ENCODE measurements at regions not wholly inside any gene's neighbourhood (a gene's known extent, or its start where the extent isn't known, plus 50 kb on each side); places are given as distances from the start of the nearest gene placed in this dataset.

DNA sequence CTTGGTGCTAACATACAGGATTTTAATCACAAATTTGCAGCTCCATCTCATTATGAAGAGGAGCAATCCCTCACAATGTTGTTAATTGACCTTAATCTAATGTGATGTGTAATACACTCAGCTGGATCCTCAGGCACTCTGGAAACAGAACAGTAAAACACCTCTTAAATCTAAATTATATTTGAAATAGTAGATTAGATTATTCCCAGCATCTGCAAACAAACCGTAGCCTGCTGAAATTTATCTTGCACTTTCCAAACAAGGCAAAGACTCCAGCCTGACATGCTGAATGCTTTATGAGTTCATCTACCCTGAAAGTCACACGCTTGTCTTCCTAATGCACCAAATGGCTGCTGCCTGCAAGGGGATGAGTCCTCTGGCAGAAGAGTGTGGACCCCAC lies 402.3 kb upstream of the GYPC start:
- no peak for ATAC-seq
- Histone ChIP-seq H3K27me3 (no peaks in the 10 kb centered on the region), H3K9me3 (no peaks in the 10 kb centered on the region), H3K4me3 (no peak overlapping the region), H3K4me1 (no peaks in the 10 kb centered on the region), H3K27ac (no peak overlapping the region), H3K36me3 (no peaks in the 10 kb centered on the region)
- in situ Hi-C loops (cut with MboI; ENCODE audit: low sequenced_read_pairs in 4 of 4), result no loop called here
- TF ChIP-seq POLR2A (IDR thresholded peaks at IDR 0.05), result no peak
- TF ChIP-seq, protein P1, sequence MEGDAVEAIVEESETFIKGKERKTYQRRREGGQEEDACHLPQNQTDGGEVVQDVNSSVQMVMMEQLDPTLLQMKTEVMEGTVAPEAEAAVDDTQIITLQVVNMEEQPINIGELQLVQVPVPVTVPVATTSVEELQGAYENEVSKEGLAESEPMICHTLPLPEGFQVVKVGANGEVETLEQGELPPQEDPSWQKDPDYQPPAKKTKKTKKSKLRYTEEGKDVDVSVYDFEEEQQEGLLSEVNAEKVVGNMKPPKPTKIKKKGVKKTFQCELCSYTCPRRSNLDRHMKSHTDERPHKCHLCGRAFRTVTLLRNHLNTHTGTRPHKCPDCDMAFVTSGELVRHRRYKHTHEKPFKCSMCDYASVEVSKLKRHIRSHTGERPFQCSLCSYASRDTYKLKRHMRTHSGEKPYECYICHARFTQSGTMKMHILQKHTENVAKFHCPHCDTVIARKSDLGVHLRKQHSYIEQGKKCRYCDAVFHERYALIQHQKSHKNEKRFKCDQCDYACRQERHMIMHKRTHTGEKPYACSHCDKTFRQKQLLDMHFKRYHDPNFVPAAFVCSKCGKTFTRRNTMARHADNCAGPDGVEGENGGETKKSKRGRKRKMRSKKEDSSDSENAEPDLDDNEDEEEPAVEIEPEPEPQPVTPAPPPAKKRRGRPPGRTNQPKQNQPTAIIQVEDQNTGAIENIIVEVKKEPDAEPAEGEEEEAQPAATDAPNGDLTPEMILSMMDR (IDR thresholded peaks at IDR 0.05 in 4 of 5, conservative IDR thresholded peaks at IDR 0.05 in 1 of 5), result no peak
- intact Hi-C loops (cut with DNase I; ENCODE audit: low total_unique reads), result no loop called here
- DNase-seq, result no peak

DNA sequence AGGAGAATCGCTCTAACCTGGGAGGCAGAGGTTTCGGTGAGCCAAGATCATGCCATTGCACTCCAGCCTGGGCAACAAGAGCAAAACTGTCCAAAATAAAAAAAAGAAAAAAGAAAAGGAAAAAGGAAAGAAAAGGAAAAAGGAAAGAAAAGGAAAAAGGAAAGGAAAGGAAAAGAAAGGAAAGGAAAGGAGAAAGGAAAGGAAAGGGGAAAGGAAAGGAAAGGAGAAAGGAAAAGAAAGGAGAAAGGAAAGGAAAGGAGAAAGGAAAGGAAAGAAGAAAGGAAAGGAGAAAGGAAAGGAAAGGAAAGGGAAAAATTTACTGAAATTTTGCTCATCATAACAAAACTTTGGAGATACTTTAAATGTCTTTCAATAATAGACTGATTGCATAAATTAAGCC lies 391.3 kb upstream of the GYPC start:
- no peaks in the 10 kb centered on the region for H3K36me3 ChIP-seq
- no peaks in the 10 kb centered on the region for H3K4me1 ChIP-seq
- intact Hi-C loops (cut with DNase I; ENCODE audit: low total_unique reads), result no loop called here
- ATAC-seq (no peak), DNase-seq (no peak)
- no peak overlapping the region for H3K4me3 ChIP-seq
- TF ChIP-seq, protein P1 (IDR thresholded peaks at IDR 0.05 in 4 of 5, conservative IDR thresholded peaks at IDR 0.05 in 1 of 5), result no peak
- H3K27me3 ChIP-seq, result no peaks in the 10 kb centered on the region
- no peak overlapping the region for H3K27ac ChIP-seq
- no peaks in the 10 kb centered on the region for H3K9me3 ChIP-seq
- in situ Hi-C loops (cut with MboI; ENCODE audit: low sequenced_read_pairs in 4 of 4), result no loop called here

DNA sequence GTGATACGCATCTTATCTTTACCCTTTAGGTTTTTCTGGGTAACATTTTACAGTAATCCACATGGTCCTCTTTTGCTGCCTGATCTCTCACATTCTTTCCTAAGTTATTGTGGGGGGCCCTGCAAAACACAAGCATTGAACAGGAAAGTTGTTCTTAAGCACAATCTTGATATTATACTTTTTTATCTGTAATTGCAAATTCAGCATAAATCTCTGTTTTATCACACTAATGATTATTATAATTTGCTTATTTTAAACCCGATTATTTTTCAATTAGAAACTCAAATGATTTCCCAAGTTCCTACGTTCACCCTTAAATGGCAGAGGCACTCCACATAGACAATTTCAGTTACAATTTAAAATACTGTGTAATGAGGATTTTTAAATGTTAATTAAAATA lies 386.0 kb upstream of the GYPC start:
- TF ChIP-seq POLR2A (IDR thresholded peaks at IDR 0.05), result no peak
- TF ChIP-seq, protein P1 (IDR thresholded peaks at IDR 0.05 in 4 of 5, conservative IDR thresholded peaks at IDR 0.05 in 1 of 5), result no peak
- DNase-seq, result no peak
- Histone ChIP-seq H3K9me3 (no peaks in the 10 kb centered on the region), H3K4me1 (no peaks in the 10 kb centered on the region), H3K27me3 (no peaks in the 10 kb centered on the region), H3K27ac (no peak overlapping the region), H3K36me3 (no peaks in the 10 kb centered on the region), H3K4me3 (no peak overlapping the region)
- ATAC-seq, result no peak
- in situ Hi-C loops (cut with MboI; ENCODE audit: low sequenced_read_pairs in 4 of 4), result no loop called here
- intact Hi-C loops (cut with DNase I; ENCODE audit: low total_unique reads), result no loop called here

DNA sequence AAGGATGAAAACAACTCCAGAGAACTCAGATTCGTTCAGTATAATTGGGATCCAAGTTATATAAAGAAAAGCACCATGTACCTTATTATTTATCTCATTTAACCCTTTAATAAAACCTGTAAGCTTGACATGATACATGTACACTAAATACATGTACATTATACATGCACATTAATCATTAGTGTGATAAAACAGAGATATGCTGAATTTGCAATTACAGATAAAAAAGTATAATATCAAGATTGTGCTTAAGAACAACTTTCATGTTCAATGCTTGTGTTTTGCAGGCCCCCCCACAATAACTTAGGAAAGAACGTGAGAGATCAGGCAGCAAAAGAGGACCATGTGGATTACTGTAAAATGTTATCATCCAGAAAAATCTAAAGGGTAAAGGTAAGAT lies 385.4 kb upstream of the GYPC start:
- Histone ChIP-seq H3K9me3 (no peaks in the 10 kb centered on the region), H3K4me1 (no peaks in the 10 kb centered on the region), H3K27ac (no peak overlapping the region), H3K36me3 (no peaks in the 10 kb centered on the region), H3K27me3 (no peaks in the 10 kb centered on the region), H3K4me3 (no peak overlapping the region)
- no peak for ATAC-seq
- in situ Hi-C loops (cut with MboI; ENCODE audit: low sequenced_read_pairs in 4 of 4) (no loop called here), intact Hi-C loops (cut with DNase I; ENCODE audit: low total_unique reads) (no loop called here)
- DNase-seq, result no peak
- no peak for TF ChIP-seq POLR2A (IDR thresholded peaks at IDR 0.05)
- TF ChIP-seq, protein P1 (IDR thresholded peaks at IDR 0.05 in 4 of 5, conservative IDR thresholded peaks at IDR 0.05 in 1 of 5), result no peak

DNA sequence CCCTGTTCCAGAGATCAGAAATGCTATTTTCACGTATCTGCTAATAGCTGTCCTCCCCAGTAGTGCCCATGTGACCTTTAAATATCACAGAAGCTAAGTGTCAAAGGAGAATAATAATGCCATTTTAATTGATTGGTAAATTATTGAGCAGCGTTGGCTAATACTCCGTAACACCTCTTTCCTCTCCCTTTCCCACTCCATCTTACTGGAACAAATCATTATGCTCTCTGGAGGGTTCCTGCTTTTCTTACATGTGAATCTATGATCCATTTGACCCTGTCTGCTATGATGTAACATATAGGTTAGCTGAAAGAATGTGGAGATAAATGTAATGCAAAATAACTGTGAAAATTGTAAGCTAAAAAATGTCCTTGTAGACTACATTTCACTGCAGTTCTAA lies 383.6 kb upstream of the GYPC start:
- no peaks in the 10 kb centered on the region for H3K36me3 ChIP-seq
- in situ Hi-C loops (cut with MboI; ENCODE audit: low sequenced_read_pairs in 4 of 4) (no loop called here), intact Hi-C loops (cut with DNase I; ENCODE audit: low total_unique reads) (no loop called here)
- no peaks in the 10 kb centered on the region for H3K4me1 ChIP-seq
- no peak for ATAC-seq
- TF ChIP-seq POLR2A (IDR thresholded peaks at IDR 0.05), result no peak
- TF ChIP-seq, protein P1 (IDR thresholded peaks at IDR 0.05 in 4 of 5, conservative IDR thresholded peaks at IDR 0.05 in 1 of 5), result no peak
- DNase-seq, result no peak
- H3K9me3 ChIP-seq, result no peaks in the 10 kb centered on the region
- no peak overlapping the region for H3K27ac ChIP-seq
- H3K4me3 ChIP-seq, result no peak overlapping the region
- no peaks in the 10 kb centered on the region for H3K27me3 ChIP-seq

All from gastrocnemius medialis (tissue), 4 donors.